ENCODE measurements at regions not wholly inside any gene's neighbourhood (a gene's known extent, or its start where the extent isn't known, plus 50 kb on each side); places are given as distances from the start of the nearest gene placed in this dataset.

GRCh38 chr6:113308266-113308665 is 548.9 kb upstream of the MARCKS start:
- Histone ChIP-seq H3K36me3 (ENCODE audit: control insufficient read depth in 1 of 2, insufficient read depth in 2 of 2, low read length in 2 of 2) (no peaks in the 10 kb centered on the region), H3K27ac (ENCODE audit: low read depth, low read length) (no peak overlapping the region), H3K4me3 (replicated peaks in 1 of 2; ENCODE audit: low read depth in 1 of 2, low read length in 2 of 2) (no peak overlapping the region), H3K9me2 (ENCODE audit: insufficient read depth) (no peaks in the 10 kb centered on the region), H4K20me1 (ENCODE audit: insufficient read depth) (no peaks in the 10 kb centered on the region), H3K9me3 (ENCODE audit: control insufficient read depth in 1 of 2, insufficient read depth in 1 of 2, low read depth in 1 of 2, low read length in 2 of 2) (no peaks in the 10 kb centered on the region), H3K9ac (ENCODE audit: low read length) (no peak overlapping the region), H2AFZ (ENCODE audit: low read depth, low read length, poor library complexity, severe bottlenecking) (no peak overlapping the region), H3K4me2 (ENCODE audit: low read length) (no peak overlapping the region), H3K4me1 (ENCODE audit: control insufficient read depth in 1 of 2, insufficient read depth in 2 of 2, low read length in 2 of 2) (peaks cover 0 to 9% of the 10 kb centered on the region in 2 experiments; a peak in 2 of 4 replicates), H3K79me2 (ENCODE audit: insufficient read depth, low read length) (no peaks in the 10 kb centered on the region), H3K27me3 (ENCODE audit: insufficient read depth, low read length) (no peaks in the 10 kb centered on the region)
- CTCF ChIA-PET = interaction anchor here (1.0 to 3.0 kb wide), 2 partner anchors 550 to 571 kb away, joined by 4 to 17 read pairs; no protein-coding TSS in a partner anchor
- BruUV-seq (replicated peaks) = no TSS peak
- ATAC-seq = no peak
- TF ChIP-seq YY1 (IDR thresholded peaks at IDR 0.05; ENCODE audit: extremely low read depth, insufficient replicate concordance, low read depth, low read length) (no peak), RAD21 (IDR thresholded peaks at IDR 0.05; ENCODE audit: low read depth) (no peak), CEBPB (IDR thresholded peaks at IDR 0.05; ENCODE audit: low read depth) (no peak), EZH2 (IDR thresholded peaks at IDR 0.05) (no peak), SIN3A (IDR thresholded peaks at IDR 0.05; ENCODE audit: low read depth) (no peak), FOSL1 (IDR thresholded peaks at IDR 0.05; ENCODE audit: low read depth) (no peak), ZBTB33 (IDR thresholded peaks at IDR 0.05; ENCODE audit: extremely low read depth, insufficient replicate concordance, low read length) (no peak), POLR2AphosphoS5 (IDR thresholded peaks at IDR 0.05; ENCODE audit: low read depth, low read length) (no peak), ZFX (IDR thresholded peaks at IDR 0.05) (no peak), SRF (IDR thresholded peaks at IDR 0.05; ENCODE audit: low read depth) (no peak), POLR2A (IDR thresholded peaks at IDR 0.05; ENCODE audit: borderline replicate concordance, extremely low read depth, insufficient read depth, insufficient read length) (no peak), MAX (IDR thresholded peaks at IDR 0.05) (no peak), SP1 (IDR thresholded peaks at IDR 0.05; ENCODE audit: low read depth) (no peak), ELF1 (IDR thresholded peaks at IDR 0.05; ENCODE audit: borderline replicate concordance, low read depth) (no peak), JUND (IDR thresholded peaks at IDR 0.05) (no peak), CBX3 (IDR thresholded peaks at IDR 0.05; ENCODE audit: low read depth) (no peak), ZNF274 (IDR thresholded peaks at IDR 0.05; ENCODE audit: low read depth, low read length) (no peak), EGR1 (IDR thresholded peaks at IDR 0.05; ENCODE audit: low read depth) (no peak)
- TF ChIP-seq, protein P1, sequence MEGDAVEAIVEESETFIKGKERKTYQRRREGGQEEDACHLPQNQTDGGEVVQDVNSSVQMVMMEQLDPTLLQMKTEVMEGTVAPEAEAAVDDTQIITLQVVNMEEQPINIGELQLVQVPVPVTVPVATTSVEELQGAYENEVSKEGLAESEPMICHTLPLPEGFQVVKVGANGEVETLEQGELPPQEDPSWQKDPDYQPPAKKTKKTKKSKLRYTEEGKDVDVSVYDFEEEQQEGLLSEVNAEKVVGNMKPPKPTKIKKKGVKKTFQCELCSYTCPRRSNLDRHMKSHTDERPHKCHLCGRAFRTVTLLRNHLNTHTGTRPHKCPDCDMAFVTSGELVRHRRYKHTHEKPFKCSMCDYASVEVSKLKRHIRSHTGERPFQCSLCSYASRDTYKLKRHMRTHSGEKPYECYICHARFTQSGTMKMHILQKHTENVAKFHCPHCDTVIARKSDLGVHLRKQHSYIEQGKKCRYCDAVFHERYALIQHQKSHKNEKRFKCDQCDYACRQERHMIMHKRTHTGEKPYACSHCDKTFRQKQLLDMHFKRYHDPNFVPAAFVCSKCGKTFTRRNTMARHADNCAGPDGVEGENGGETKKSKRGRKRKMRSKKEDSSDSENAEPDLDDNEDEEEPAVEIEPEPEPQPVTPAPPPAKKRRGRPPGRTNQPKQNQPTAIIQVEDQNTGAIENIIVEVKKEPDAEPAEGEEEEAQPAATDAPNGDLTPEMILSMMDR (IDR thresholded peaks at IDR 0.05 in 2 of 3, conservative IDR thresholded peaks at IDR 0.05 in 1 of 3; ENCODE audit: borderline replicate concordance in 1 of 3, insufficient read depth in 1 of 3, low read depth in 2 of 3, low read length in 2 of 3) = no peak
- TF ChIP-seq, protein P2, sequence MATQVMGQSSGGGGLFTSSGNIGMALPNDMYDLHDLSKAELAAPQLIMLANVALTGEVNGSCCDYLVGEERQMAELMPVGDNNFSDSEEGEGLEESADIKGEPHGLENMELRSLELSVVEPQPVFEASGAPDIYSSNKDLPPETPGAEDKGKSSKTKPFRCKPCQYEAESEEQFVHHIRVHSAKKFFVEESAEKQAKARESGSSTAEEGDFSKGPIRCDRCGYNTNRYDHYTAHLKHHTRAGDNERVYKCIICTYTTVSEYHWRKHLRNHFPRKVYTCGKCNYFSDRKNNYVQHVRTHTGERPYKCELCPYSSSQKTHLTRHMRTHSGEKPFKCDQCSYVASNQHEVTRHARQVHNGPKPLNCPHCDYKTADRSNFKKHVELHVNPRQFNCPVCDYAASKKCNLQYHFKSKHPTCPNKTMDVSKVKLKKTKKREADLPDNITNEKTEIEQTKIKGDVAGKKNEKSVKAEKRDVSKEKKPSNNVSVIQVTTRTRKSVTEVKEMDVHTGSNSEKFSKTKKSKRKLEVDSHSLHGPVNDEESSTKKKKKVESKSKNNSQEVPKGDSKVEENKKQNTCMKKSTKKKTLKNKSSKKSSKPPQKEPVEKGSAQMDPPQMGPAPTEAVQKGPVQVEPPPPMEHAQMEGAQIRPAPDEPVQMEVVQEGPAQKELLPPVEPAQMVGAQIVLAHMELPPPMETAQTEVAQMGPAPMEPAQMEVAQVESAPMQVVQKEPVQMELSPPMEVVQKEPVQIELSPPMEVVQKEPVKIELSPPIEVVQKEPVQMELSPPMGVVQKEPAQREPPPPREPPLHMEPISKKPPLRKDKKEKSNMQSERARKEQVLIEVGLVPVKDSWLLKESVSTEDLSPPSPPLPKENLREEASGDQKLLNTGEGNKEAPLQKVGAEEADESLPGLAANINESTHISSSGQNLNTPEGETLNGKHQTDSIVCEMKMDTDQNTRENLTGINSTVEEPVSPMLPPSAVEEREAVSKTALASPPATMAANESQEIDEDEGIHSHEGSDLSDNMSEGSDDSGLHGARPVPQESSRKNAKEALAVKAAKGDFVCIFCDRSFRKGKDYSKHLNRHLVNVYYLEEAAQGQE (IDR thresholded peaks at IDR 0.05; ENCODE audit: low read depth) = no peak
- intact Hi-C loops (cut with micrococcal nuclease) = loop anchor here (5.0 kb wide), 1 partner anchor 526 kb away; no protein-coding TSS in a partner anchor
- DNase-seq (ENCODE audit: low read depth, low spot score) = no peak
- RAD21 ChIA-PET (ENCODE audit: low non-redundant PET in 1 of 2, low total read pairs in 2 of 2, uncharacterized antibody in 2 of 2, unreplicated experiment in 2 of 2) = no interaction called here
- POLR2A ChIA-PET = no interaction called here
